Epithelial cell of prostate (primary cell): ENCODE measurements at regions not wholly inside any gene's neighbourhood (a gene's known extent, or its start where the extent isn't known, plus 50 kb on each side); places are given as distances from the start of the nearest gene placed in this dataset.
"Not testable (repeated sequence)": the region's sequence is repeated elsewhere in the genome, so short reads cannot be mapped to it uniquely, and the experiment has no call there.

ENCODE experiments used
- DNase-seq: peaks from one replicate; pipeline ENCODE4 v3.0.0-alpha.2; 2011; ENCODE audit warnings: low read depth, low spot score
- H3K27ac ChIP-seq: fragments of 450-650 bp; 2 replicates; pipeline ENCODE4 v1.5.1; 2017; ENCODE audit warnings: mild to moderate bottlenecking

- DNase-seq, H3K27ac ChIP-seq: not testable (repeated sequence)
Measured at GRCh38 chr6:57975127-57975526, 657.7 kb downstream of the PRIM2 start.

DNA sequence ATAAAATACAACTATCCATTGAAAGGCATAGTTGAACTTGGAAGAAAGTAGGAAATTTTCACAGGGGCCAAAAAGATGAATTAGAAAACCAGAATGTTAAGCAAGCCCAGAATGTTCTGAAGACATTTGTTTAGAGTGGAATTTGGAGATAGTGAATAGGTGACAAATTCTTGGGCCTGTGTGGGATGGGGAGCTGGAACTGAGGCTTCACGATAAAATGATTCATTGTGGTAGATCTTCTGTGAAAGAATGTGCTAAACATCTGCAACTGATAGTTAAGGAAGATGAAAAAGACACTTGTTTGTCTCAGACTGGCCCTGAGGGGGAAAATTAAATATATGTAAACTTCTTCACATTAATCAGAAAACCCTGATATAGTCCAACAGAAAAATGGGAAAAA lies 658.9 kb downstream of the PRIM2 start:
- DNase-seq, H3K27ac ChIP-seq: not testable (repeated sequence)

- DNase-seq, H3K27ac ChIP-seq: not testable (repeated sequence)
Measured at GRCh38 chr6:57983603-57984002, 666.2 kb downstream of the PRIM2 start.

DNA sequence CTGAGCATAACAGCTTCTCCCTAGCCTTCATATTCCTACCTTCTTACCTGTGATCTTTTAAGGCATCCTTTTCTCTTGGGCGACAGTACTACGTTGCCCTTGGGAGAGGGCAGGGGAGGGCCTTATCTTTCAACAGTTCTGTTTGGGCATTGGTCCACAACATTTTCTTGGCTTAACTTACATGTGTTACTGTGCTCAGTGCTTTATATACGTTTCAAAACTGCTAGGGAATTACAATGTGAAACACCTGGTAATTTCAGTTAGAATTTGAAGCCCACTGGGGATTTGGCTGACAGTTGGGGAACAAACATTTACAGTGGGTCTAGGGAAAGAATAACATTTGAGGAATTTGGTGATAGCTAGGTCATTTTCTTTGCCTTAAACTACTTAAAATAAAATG lies 667.1 kb downstream of the PRIM2 start:
- not testable (repeated sequence) for H3K27ac ChIP-seq, DNase-seq

GRCh38 chr6:57985734-57986133 lies 668.3 kb downstream of the PRIM2 start:
- H3K27ac ChIP-seq, DNase-seq: not testable (repeated sequence)

DNA sequence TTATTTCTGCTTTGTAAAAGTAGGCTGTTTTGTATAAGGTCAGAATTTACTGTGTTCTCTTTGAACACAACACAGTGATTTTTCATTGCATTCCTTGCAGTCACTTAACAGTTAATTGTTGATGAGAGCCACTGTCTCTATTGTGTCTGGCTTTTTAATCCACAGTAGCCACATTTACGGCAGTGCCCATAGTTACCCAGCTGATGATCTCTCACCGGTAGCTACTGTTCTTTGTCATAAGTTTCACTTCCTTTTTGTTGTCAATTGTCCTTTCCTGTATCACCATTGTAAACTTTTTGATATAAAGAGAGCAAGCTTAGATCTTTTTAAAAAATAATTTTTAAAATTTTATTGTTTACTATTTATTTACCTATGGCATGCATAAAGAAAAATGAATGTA lies 669.2 kb downstream of the PRIM2 start:
- not testable (repeated sequence) for H3K27ac ChIP-seq, DNase-seq

DNA sequence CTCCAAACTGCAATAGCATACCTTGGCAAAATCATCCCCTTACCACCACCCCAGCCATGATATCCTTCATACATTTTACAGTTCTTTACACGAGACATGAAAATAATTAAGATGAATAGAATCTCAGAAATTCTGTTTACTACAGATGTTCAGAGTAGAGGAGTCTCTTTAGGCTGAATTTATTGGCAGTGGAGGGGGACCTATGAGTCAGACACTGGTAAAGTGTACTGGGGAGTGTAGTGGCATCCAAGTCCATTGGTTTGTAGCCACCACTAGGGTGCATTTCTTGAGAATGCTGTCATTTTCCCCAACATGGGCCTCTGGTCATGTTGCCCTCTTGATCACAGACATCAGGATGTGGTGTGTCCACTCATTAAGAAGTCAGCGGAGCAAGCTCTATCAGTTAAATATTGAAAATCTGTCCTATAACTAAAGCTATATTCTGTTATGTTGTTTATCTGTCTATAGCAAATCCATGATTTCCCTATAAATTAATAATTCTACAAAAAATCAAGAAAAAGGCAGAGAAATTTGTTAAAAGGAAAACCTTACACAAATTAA lies 672.2 kb downstream of the PRIM2 start:
- not testable (repeated sequence) for H3K27ac ChIP-seq, DNase-seq

GRCh38 chr6:57998858-57999619 lies 681.6 kb downstream of the PRIM2 start:
- not testable (repeated sequence) for DNase-seq, H3K27ac ChIP-seq

- not testable (repeated sequence) for H3K27ac ChIP-seq, DNase-seq
Measured at GRCh38 chr6:58000233-58000632, 682.8 kb downstream of the PRIM2 start.

- DNase-seq, result peak; percentile 0
- not testable (repeated sequence) for H3K27ac ChIP-seq
Measured at GRCh38 chr6:58003417-58004167, 686.2 kb downstream of the PRIM2 start.

DNA sequence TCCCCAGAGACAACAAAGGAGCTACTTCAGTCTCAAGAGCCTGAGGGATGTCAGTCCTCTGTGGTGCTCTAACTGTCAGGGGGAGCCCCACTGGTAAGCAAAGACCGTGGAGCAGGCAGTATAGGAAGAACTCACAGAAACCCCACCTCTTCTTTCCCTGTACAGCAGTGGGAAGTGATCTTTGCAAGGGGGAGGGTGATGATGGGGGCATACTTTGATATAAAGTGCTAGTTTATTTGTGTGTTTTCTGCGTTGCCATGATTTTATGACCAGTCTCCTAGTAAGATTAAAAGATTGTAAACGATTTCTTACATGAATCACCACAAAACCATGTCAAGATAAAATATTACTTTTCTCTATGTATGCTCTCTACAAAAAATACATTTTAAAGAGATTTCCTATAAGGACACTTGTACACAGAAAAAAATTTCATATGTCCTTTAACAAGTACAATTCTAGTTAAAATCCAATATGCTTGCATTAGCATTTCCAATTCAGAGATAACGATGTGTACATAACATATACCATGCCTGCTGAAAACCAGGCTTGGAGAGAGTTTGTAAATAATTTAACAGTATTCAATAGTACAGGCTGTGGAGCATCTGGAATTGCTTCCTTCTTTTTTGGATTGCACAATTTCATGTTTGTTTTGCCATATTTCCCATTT lies 690.0 kb downstream of the PRIM2 start:
- DNase-seq, H3K27ac ChIP-seq: not testable (repeated sequence)

DNA sequence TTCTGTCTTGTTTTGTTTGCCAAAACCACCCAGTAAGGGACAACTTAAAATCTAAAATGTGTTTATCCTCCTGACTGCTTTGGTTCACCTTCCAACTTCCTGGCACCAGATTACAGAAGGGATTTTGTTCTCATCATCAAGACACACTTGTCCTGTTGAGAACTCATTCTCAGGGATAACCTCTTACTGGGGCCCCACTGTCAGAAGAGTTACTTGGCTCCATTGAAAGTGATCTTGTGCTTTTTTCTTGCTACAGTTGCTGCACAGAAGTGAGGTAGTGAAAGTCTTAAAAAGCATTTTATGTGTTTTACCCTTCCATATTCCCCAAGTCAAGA lies 690.5 kb downstream of the PRIM2 start:
- H3K27ac ChIP-seq, DNase-seq: not testable (repeated sequence)

GRCh38 chr6:58011954-58012600 lies 694.6 kb downstream of the PRIM2 start:
- DNase-seq, result not testable (repeated sequence)

GRCh38 chr6:58016614-58017013 lies 699.2 kb downstream of the PRIM2 start:
- not testable (repeated sequence) for H3K27ac ChIP-seq

More at GRCh38 chr6:58011954-58012600, 694.6 kb downstream of the PRIM2 start:
- H3K27ac ChIP-seq, result not testable (repeated sequence)

GRCh38 chr6:58028188-58028587 lies 710.8 kb downstream of the PRIM2 start:
- H3K27ac ChIP-seq, DNase-seq: not testable (repeated sequence)

More at GRCh38 chr6:58016614-58017013, 699.2 kb downstream of the PRIM2 start:
- DNase-seq, result not testable (repeated sequence)

GRCh38 chr6:58038213-58038612 lies 720.8 kb downstream of the PRIM2 start:
- DNase-seq, H3K27ac ChIP-seq: not testable (repeated sequence)

DNA sequence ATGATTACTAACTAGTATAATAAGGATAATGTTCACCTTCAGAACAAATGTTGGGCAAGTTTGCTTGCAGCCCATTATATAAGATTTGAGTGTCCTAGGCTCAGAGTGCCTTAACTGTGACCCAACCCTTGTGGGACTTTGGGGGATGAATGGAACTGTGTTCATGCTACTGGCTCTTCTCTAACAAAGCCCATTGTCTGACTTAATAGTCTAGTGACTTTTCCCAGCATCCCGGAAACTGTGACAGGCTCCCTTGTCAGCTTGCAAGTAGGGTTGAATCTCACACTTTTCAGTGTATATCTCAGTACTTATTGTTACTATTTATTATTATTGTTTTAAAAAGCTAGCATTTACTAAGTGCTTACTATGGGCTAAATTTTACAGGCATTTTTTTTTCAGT lies 729.2 kb downstream of the PRIM2 start:
- not testable (repeated sequence) for DNase-seq, H3K27ac ChIP-seq

DNA sequence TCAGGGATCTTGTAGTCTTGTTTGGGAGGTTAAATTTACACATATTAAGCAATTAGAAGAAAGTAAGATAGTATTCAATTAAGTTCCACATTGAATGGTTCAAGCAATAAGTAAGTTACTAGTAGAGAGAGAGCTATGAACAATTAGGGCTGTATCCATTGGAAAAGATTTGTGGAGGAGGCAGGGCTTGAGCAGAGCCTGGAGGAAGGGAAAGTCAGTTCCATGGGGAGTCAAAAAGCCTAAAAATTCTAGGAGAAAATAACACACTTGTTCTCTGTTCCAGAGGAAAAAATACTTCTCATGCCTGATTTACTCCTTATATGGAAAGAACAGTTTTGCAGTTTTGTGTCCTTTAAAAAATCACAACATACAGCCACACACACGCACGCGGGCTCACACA lies 730.0 kb downstream of the PRIM2 start:
- not testable (repeated sequence) for H3K27ac ChIP-seq, DNase-seq

- H3K27ac ChIP-seq, result not testable (repeated sequence)
Measured at GRCh38 chr6:58047865-58048264, 730.4 kb downstream of the PRIM2 start.

More at GRCh38 chr6:58047865-58048264, 730.4 kb downstream of the PRIM2 start:
- DNase-seq, result not testable (repeated sequence)
